ENCODE measurements at regions not wholly inside any gene's neighbourhood (a gene's known extent, or its start where the extent isn't known, plus 50 kb on each side); places are given as distances from the start of the nearest gene placed in this dataset.

GRCh38 chr10:1824928-1825327 lies 87.6 kb upstream of the ADARB2 start:
- WGBS, 5 donors, result 35 to 50% (median 42%) methylated on average over 3 of the region's 3 CpGs
- intact Hi-C loops (cut with DNase I; ENCODE audit: low total_unique reads), result no loop called here
- TF ChIP-seq POLR2A (IDR thresholded peaks at IDR 0.05) (no peak), CTCF (IDR thresholded peaks at IDR 0.05 in 8 of 11, conservative IDR thresholded peaks at IDR 0.05 in 3 of 11) (no peak), POLR2AphosphoS5 (IDR thresholded peaks at IDR 0.05) (no peak)
- Histone ChIP-seq H3K27me3 (replicated peaks in 1 of 7) (peaks cover 0 to 9% (median 0%) of the 10 kb centered on the region in 7 donors), H3K36me3 (no peaks in the 10 kb centered on the region), H3K9me3 (peaks cover 0 to 17% (median 6%) of the 10 kb centered on the region in 8 donors), H3K4me1 (no peaks in the 10 kb centered on the region), H3K27ac (no peak overlapping the region), H3K4me3 (no peak overlapping the region)
- no peak for DNase-seq

- H3K36me3 ChIP-seq, result no peaks in the 10 kb centered on the region
- H3K27me3 ChIP-seq (replicated peaks in 1 of 7), result no peaks in the 10 kb centered on the region
- no peak overlapping the region for H3K4me3 ChIP-seq
- TF ChIP-seq CTCF (IDR thresholded peaks at IDR 0.05 in 8 of 11, conservative IDR thresholded peaks at IDR 0.05 in 3 of 11), result no peak
- TF ChIP-seq POLR2AphosphoS5 (IDR thresholded peaks at IDR 0.05), result no peak
- no peak for TF ChIP-seq POLR2A (IDR thresholded peaks at IDR 0.05)
- WGBS, 5 donors, result 82 to 90% (median 86%) methylated on average over 1 of the region's 1 CpG
- DNase-seq, result no peak
- no peak overlapping the region for H3K27ac ChIP-seq
- H3K4me1 ChIP-seq, result no peaks in the 10 kb centered on the region
- peaks cover 0 to 41% (median 30%) of the 10 kb centered on the region in 8 donors for H3K9me3 ChIP-seq
- intact Hi-C loops (cut with DNase I; ENCODE audit: low total_unique reads), result no loop called here
These were observed 77.2 kb upstream of the ADARB2 start for GRCh38 chr10:1814556-1814955.

DNA sequence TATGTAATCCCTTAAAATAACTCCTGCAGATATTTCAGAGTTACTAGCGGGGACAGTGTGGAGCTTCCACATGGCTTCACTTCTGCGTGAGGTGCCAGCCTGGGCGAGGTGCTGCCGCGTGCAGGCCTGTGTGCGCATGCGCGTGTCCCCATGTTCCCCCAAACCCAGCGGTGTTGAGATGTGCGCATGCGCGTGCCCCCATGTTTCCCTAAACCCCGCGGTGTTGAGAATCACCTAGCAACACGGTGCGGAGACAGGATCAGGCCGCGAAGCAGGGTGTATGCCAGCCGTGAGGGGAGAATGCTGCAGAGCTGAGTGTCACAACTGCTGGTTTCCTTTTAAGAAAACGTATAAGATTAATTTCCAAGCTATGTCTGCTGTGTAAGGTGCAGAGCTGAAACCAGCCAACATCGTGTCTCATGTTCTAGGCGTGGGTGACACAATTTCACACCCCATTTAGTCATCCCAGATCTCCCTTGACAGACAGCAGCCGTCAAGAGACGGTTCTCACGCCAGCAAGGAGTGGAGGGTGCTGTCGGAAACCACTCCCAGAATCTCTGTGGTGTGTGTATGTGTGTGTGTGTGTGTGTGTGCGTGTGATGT lies 71.9 kb upstream of the ADARB2 start:
- no peaks in the 10 kb centered on the region for H3K36me3 ChIP-seq
- 88 to 94% (median 90%) methylated on average over 27 of the region's 27 CpGs for WGBS, 5 donors
- intact Hi-C loops (cut with DNase I; ENCODE audit: low total_unique reads), result no loop called here
- H3K4me1 ChIP-seq, result no peaks in the 10 kb centered on the region
- H3K9me3 ChIP-seq, result peaks cover 0 to 2% (median 0%) of the 10 kb centered on the region in 8 donors
- H3K27me3 ChIP-seq (replicated peaks in 1 of 7), result peaks cover 0 to 7% (median 0%) of the 10 kb centered on the region in 7 donors
- TF ChIP-seq POLR2A (IDR thresholded peaks at IDR 0.05) (no peak), POLR2AphosphoS5 (IDR thresholded peaks at IDR 0.05) (no peak), CTCF (IDR thresholded peaks at IDR 0.05 in 8 of 11, conservative IDR thresholded peaks at IDR 0.05 in 3 of 11) (no peak)
- H3K27ac ChIP-seq, result no peak overlapping the region
- DNase-seq, result peak; percentile 59
- H3K4me3 ChIP-seq, result no peak overlapping the region

- DNase-seq, result peak; percentile 51
- intact Hi-C loops (cut with DNase I; ENCODE audit: low total_unique reads), result no loop called here
- Histone ChIP-seq H3K4me1 (no peaks in the 10 kb centered on the region), H3K9me3 (peaks cover 0 to 2% (median 0%) of the 10 kb centered on the region in 8 donors), H3K27ac (no peak overlapping the region), H3K4me3 (no peak overlapping the region), H3K36me3 (no peaks in the 10 kb centered on the region), H3K27me3 (replicated peaks in 1 of 7) (peaks cover 0 to 7% (median 0%) of the 10 kb centered on the region in 7 donors)
- WGBS, 5 donors, result 84 to 93% (median 89%) methylated on average over 25 of the region's 25 CpGs
- TF ChIP-seq POLR2AphosphoS5 (IDR thresholded peaks at IDR 0.05) (no peak), POLR2A (IDR thresholded peaks at IDR 0.05) (no peak), CTCF (IDR thresholded peaks at IDR 0.05 in 8 of 11, conservative IDR thresholded peaks at IDR 0.05 in 3 of 11) (no peak)
These were observed 70.6 kb upstream of the ADARB2 start for GRCh38 chr10:1807924-1808323.

Measured in spleen (tissue), 11 donors.